Neural cell (in vitro differentiated cells): ENCODE measurements at regions not wholly inside any gene's neighbourhood (a gene's known extent, or its start where the extent isn't known, plus 50 kb on each side); places are given as distances from the start of the nearest gene placed in this dataset.

Source experiments
- H2AFZ ChIP-seq: fragments of 200-600, 300-800 bp; sonication (generic), shearing (Covaris generic); 2 replicates; pipeline ENCODE4 v1.6.0; 2014; ENCODE audit warnings: low read depth, mild to moderate bottlenecking, antibody characterized with exemption, low read length, moderate library complexity
- H3F3A ChIP-seq: fragments of 200-600 bp; shearing (Covaris generic); 2 replicates; pipeline ENCODE4 v1.6.1; 2016; ENCODE audit warnings: mild to moderate bottlenecking, moderate library complexity, mixed read lengths, antibody characterized with exemption, low read length; ENCODE audit not compliant: insufficient read depth, poor library complexity, severe bottlenecking
- H3K27ac ChIP-seq: fragments of 200-600, 300-800 bp; sonication (generic), shearing (Covaris generic); 2 replicates; pipeline ENCODE4 v1.5.1; 2014; ENCODE audit warnings: mild to moderate bottlenecking, low read length, moderate library complexity
- H3K27me3 ChIP-seq: fragments of 300-800, 200-600 bp; sonication (generic), shearing (Covaris generic); 2 replicates; pipeline ENCODE4 v1.6.0; 2014; ENCODE audit warnings: mild to moderate bottlenecking, low read depth, low read length, moderate library complexity; ENCODE audit not compliant: insufficient read depth
- H3K36me3 ChIP-seq: fragments of 300-800, 200-600 bp; sonication (generic), shearing (Covaris generic); 2 replicates; pipeline ENCODE4 v1.5.1; 2014; ENCODE audit warnings: mild to moderate bottlenecking, antibody characterized with exemption, low read length, moderate library complexity; ENCODE audit not compliant: insufficient read depth
- H3K4me2 ChIP-seq: fragments of 300-800, 200-600 bp; sonication (generic), shearing (Covaris generic); 2 replicates; pipeline ENCODE4 v1.6.0; 2014; ENCODE audit warnings: mild to moderate bottlenecking, low read length
- H3K4me3 ChIP-seq: fragments of 300-800, 200-600 bp; sonication (generic), shearing (Covaris generic); 2 replicates; pipeline ENCODE4 v1.5.1; 2014; ENCODE audit warnings: mild to moderate bottlenecking, low read length, moderate library complexity
- H3K79me2 ChIP-seq: fragments of 200-600 bp; shearing (Covaris generic); replicated peaks from 2 replicates; pipeline ENCODE4 v1.6.0; 2014; ENCODE audit warnings: mild to moderate bottlenecking, low read length, moderate library complexity; ENCODE audit not compliant: insufficient read depth
- H3K9ac ChIP-seq: fragments of 300-800, 200-600 bp; sonication (generic), shearing (Covaris generic); 2 replicates; pipeline ENCODE4 v1.6.1; 2016; ENCODE audit warnings: mild to moderate bottlenecking, low read length, mixed read lengths
- H3K9me2 ChIP-seq: fragments of 200-600 bp; shearing (Covaris generic); 2 replicates; pipeline ENCODE4 v1.6.1; 2016; ENCODE audit warnings: mild to moderate bottlenecking, low read length, mixed read lengths; ENCODE audit not compliant: insufficient read depth
- H3K9me3 ChIP-seq: fragments of 200-600, 300-800 bp; sonication (generic), shearing (Covaris generic); 2 replicates; pipeline ENCODE4 v1.6.1; 2016; ENCODE audit warnings: mild to moderate bottlenecking, mixed run types, low read length, moderate library complexity, mixed read lengths
- H4K20me1 ChIP-seq: fragments of 200-600 bp; shearing (Covaris generic); 2 replicates; pipeline ENCODE4 v1.6.1; 2016; ENCODE audit warnings: mild to moderate bottlenecking, mixed run types; ENCODE audit not compliant: insufficient read depth
- CTCF ChIP-seq: fragments of 450-650 bp; IDR thresholded peaks from 2 replicates; pipeline ENCODE4 v1.5.1; 2014; ENCODE audit warnings: antibody characterized with exemption, mild to moderate bottlenecking, moderate library complexity; ENCODE audit not compliant: poor library complexity, severe bottlenecking
- EP300 ChIP-seq: fragments of 450-650 bp; conservative IDR thresholded peaks from 2 replicates; pipeline ENCODE4 v1.6.1; 2014; ENCODE audit warnings: antibody characterized with exemption, mild to moderate bottlenecking, moderate library complexity; ENCODE audit not compliant: poor library complexity, severe bottlenecking
- EZH2 ChIP-seq: fragments of 200-600, 300-800 bp; shearing (Covaris generic), sonication (generic); IDR thresholded peaks from 2 replicates; pipeline ENCODE4 v1.6.1; 2014; ENCODE audit warnings: antibody characterized with exemption, low read length, borderline replicate concordance, mild to moderate bottlenecking; ENCODE audit not compliant: insufficient read depth, poor library complexity, severe bottlenecking
- MXI1 ChIP-seq: fragments of 450-650 bp; conservative IDR thresholded peaks from 2 replicates; pipeline ENCODE4 v1.6.1; 2014; ENCODE audit warnings: antibody characterized with exemption, mild to moderate bottlenecking; ENCODE audit not compliant: poor library complexity, severe bottlenecking
- POLR2AphosphoS5 ChIP-seq: IDR thresholded peaks from 2 replicates; pipeline ENCODE4 v1.6.1; 2012
- RAD21 ChIP-seq: fragments of 450-650 bp; conservative IDR thresholded peaks from 2 replicates; pipeline ENCODE4 v1.6.1; 2014; ENCODE audit warnings: antibody characterized with exemption, mild to moderate bottlenecking, moderate library complexity
- REST ChIP-seq: IDR thresholded peaks from 2 replicates; pipeline ENCODE4 v1.6.1; 2012; ENCODE audit warnings: borderline replicate concordance
- SMC3 ChIP-seq: fragments of 450-650 bp; conservative IDR thresholded peaks from 2 replicates; pipeline ENCODE4 v1.6.1; 2014; ENCODE audit warnings: antibody characterized with exemption, mild to moderate bottlenecking, moderate library complexity; ENCODE audit not compliant: poor library complexity
- TAF1 ChIP-seq: IDR thresholded peaks from 2 replicates; pipeline ENCODE4 v1.6.1; 2012; ENCODE audit warnings: low read depth

GRCh38 chr16:48099455-48099854, 56.3 kb downstream of the ABCC12 start:
- H3K27ac ChIP-seq: no peak overlapping the region
- H3K4me3 ChIP-seq: no peak overlapping the region
- no peaks in the 10 kb centered on the region for H3K9me3 ChIP-seq
- no peaks in the 10 kb centered on the region for H3K79me2 ChIP-seq
- H3F3A ChIP-seq: no peaks in the 10 kb centered on the region
- H3K36me3 ChIP-seq: no peaks in the 10 kb centered on the region
- H4K20me1 ChIP-seq: no peaks in the 10 kb centered on the region
- H3K9ac ChIP-seq: no peak overlapping the region
- H2AFZ ChIP-seq: no peak overlapping the region
- no peak overlapping the region for H3K4me2 ChIP-seq
- TF ChIP-seq TAF1 (no peak), REST (no peak), POLR2AphosphoS5 (no peak), SMC3 (no peak), RAD21 (no peak), EZH2 (no peak), EP300 (no peak), CTCF (no peak), MXI1 (no peak)
- no peaks in the 10 kb centered on the region for H3K9me2 ChIP-seq
- no peaks in the 10 kb centered on the region for H3K27me3 ChIP-seq

DNA sequence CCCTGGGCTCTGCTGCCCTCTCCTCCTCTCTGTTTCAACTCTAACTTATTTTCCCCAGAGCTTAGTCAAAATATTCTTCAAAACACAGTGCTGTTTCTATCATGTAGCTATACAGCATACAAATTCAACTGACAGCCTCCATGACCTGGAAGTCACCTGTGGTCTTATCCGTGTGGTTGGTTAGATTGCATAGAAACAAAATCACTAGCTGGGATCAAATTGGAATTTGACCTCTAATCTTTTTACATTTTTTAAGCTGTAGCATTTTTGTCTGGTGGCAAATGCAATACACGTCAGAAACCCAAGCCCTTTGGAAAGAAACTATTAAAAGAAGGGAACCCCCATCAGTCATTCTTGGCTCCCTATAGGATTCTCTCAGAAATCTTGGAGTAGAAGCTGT, 57.3 kb downstream of the ABCC12 start:
- no peak overlapping the region for H2AFZ ChIP-seq
- H4K20me1 ChIP-seq: no peaks in the 10 kb centered on the region
- H3K27me3 ChIP-seq: no peaks in the 10 kb centered on the region
- TF ChIP-seq CTCF (no peak), EP300 (no peak), POLR2AphosphoS5 (no peak)
- no peak overlapping the region for H3K4me3 ChIP-seq
- no peaks in the 10 kb centered on the region for H3K36me3 ChIP-seq
- H3K79me2 ChIP-seq: no peaks in the 10 kb centered on the region
- no peak overlapping the region for H3K9ac ChIP-seq
- no peak overlapping the region for H3K27ac ChIP-seq
- no peaks in the 10 kb centered on the region for H3K9me2 ChIP-seq
- H3K4me2 ChIP-seq: no peak overlapping the region
- no peaks in the 10 kb centered on the region for H3K9me3 ChIP-seq
- no peaks in the 10 kb centered on the region for H3F3A ChIP-seq
